Stimulated activated CD4-positive, alpha-beta T cell treated with anti-CD3 and anti-CD28 coated beads, Interleukin-2, amount 100 ng/mL, for 24 hours (primary cell): ENCODE measurements at regions not wholly inside any gene's neighbourhood (a gene's known extent, or its start where the extent isn't known, plus 50 kb on each side); places are given as distances from the start of the nearest gene placed in this dataset.

Experiments used
- DNase-seq, 2 donors: peaks; one replicate each; pipeline ENCODE4 v3.0.0-alpha.2; 2020

DNA sequence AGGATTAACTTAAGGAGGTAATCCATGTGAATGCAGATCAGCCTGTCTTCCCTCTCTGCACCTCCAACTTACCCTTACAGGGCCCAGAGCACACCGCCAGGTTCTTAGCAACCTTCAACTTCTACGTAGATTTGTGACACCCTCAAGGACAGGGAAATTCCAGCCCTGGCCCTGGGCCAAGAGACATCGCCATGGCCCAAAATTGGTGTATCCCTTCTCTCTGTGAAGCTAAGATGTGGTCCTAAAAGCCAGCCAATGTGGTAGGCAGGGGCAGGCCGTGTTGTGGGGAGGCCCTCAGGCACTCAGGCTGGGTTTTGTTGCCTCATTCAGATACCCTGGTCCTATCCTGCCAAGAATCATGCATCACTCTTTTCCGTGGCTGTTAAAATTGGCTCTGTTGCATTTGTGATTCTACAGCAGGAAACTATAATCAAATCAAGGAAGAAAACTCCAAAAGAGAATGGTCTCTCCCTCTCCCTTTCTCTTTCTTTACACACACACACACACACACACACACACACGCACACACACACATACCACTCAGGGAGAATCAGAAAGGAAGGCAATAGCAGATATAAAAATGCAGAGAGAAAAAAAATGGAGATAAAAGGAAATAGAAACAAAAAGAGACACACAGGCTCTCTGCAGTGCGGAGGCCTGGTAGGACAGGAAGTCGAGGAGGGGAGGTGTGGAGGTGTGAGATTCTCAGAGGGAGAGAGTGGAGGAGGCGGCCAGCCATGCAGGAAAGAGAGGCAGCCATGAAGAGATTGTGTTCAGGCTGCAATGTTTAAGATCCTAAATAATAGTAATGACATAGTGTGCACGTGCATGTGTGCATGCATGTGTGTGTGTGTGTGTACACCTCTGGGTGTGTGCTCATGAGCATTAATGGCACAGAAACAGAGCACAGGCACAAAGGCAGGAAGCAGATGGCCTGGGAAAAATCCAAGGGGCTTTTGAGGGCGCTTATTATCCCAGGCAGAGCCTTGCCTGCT is 201.8 kb upstream of the LRFN2 start:
- peak; percentile 30 to 34 for DNase-seq

DNA sequence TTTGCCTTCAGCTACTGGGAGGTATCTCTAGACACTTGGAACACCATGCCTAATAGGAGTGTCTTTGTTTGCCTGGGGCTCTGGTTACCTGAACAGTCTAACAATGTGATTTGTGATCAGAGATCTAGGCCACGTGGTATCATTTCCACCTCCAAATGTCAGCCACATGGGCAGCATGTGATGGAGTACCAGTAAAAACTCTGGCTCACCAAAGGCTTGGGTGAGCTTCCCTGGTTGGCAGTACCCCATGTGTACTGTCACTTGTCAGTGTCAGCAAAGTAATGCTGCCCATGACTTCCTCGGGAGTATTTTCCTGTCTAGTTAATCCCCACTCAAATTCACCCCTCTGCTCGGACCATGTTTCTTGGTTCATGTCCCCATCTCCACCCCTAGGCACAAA is 195.2 kb upstream of the LRFN2 start:
- DNase-seq: no peak

DNA sequence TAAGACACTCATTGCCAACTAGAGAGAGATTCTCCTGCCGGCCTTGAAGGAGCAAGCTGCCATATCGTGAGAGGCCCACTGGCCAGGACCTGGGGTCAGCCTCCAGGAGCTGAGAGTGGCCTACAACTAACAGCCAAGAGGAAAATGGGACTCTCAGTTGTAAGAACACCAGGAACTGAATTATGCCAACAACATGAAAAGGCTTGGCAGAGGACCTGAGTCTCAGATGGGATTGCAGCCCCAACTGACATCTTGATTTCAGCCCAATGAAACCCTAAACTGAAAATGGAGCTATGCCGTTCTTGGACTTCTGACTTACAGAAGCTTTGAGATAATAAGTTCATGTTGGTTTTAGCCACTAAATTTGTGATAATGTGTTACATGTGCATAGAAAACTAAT is 193.5 kb upstream of the LRFN2 start:
- no peak for DNase-seq

DNA sequence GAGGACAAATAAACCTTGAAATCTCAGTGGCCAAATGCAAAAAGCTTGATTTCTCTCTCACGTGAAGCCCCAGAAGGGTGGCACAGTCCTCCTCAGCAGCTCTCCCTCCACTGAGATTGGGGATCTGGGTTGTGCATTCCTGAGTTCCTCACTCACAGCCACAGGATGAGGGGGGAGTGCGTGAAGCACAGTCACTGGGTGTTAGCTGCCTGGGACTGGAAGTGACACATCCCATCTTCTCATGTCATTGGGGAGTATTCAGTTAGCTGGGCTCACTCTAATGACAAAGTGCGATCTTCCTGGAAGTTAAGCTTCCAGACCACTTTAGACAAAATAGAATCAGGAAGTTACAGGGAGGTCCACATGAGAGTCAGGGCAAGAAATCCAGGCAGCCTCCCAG is 192.2 kb upstream of the LRFN2 start:
- DNase-seq: no peak

DNA sequence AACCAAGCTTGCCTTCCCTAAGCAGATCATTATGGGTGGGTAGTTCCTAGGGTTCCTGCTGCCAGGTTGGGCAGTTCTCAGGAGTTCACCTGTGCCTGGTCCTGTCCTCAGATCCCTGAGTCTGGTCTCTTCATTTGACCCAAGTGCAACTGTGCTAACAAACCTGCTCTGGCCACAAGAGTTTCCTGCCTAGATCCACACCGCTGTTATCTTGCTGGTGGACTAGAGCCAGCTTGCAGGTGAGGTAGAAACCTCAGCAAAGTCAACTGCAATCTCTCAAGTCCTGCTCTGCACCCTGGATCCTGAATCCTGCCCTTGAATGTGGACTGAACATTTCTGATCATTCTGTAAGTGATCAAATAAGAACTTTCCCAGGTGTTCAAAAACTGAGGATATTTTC is 191.8 kb upstream of the LRFN2 start:
- no peak for DNase-seq

DNA sequence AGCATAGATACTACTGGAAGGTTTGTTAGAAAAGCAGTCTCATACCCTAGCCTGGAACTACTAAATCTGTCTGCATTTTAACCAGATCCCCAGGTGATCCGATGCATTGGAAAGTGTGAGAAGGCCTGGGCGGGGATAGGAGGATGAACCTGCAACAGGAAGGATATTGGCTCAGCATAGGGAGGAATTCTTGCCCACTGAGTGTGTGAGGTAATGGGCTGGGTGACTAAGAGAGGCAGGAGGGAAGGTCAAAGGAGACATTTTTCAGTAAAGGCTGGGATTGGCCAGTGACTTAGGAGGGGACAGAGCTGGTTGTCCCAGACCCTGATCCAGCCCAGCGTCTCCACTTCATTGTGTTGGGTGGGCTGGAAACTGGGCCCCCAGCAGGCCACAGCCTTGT is 191.0 kb upstream of the LRFN2 start:
- no peak for DNase-seq

DNA sequence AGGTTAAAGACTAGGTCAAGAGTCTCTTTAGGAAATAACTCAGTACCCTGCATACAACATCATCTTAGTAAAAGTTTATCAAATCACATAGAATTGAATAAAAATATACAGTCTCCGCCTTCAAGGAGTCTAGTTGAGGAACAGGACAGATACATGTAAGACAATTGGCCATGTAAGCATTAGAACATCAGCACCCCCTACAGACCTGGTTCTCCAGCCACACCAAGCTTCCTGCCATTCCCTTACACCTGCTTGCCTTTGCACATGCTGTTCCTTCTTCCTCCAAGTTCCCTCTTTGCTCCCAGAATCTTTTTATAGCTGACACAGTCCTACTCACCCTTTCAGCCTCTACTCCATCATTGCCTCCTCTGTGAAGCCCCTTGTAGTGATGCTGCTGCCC is 187.8 kb upstream of the LRFN2 start:
- DNase-seq: no peak

DNA sequence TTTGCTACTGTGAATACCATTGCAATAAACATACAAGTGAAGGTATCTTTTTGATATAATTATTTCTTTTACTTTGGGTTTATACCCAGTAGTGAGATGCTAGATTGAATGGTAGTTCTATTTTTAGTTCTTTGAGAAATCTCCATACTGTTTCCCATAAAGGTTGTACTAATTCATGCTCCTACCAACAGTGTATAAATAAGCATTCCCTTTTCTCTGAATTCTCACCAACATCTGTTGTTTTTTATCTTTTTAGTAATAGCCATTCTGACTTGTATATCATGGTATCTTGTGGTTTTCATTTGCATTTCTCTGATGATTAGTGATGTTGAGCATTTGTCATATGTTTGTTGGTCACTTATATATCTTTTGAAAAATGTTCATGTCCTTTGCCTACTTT is 183.6 kb upstream of the LRFN2 start:
- DNase-seq: no peak

DNA sequence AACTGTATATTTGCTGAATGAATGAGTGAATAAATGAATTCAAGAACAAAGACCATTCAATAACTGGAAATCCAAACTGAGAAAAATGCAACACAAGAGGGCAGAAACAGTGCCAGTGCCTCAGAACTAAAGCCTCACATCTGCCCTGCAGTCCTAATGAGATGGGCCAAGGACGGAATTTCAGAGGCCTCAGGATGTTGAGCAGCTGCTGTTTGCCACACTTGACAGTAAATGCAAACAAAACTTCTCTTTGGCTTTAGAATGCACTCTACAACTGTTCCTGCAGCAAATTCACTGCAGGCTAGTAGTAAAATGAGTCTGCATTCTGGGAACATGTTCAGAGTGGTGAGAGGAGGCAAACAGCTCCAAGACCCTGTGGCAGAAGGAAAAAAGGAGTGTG is 177.6 kb upstream of the LRFN2 start:
- no peak for DNase-seq

DNA sequence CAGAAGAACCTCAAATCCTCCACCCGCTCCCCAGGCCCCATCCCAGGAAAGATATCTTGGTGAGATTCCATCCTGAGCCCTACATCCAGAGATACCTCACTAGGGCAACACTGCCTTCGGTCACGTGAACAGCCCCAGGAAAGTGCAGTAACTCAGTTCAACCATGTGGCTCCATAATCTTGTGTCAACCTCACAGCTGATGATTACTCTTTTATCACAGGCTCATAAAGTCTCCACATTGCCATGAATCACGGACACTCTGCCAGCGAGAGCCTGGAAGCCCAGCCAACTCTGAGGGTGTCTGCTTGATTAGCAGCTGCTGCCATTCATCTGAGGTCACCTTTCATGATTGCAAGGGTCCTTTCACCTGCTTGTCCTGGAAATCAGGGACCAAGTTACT is 175.8 kb upstream of the LRFN2 start:
- DNase-seq: no peak

DNA sequence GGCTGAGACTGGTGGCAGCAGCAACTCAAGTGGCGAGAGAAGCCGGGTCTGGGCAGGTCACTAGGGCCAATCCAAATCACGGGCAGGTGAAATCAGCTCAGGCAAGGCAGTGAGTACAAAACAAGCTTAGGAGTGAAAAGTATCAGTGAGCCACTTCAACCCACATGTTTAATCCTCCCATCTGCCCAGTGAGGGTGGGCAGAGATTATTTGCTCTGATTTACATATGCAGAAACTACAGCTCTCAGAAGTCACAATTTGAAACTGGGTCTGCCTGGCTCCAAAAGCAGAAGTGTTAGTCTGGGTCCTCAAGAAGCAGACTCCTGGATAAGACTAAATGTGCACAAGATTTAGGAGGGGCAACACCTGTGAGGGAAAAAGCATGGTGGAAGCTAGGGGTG is 173.7 kb upstream of the LRFN2 start:
- DNase-seq: no peak

DNA sequence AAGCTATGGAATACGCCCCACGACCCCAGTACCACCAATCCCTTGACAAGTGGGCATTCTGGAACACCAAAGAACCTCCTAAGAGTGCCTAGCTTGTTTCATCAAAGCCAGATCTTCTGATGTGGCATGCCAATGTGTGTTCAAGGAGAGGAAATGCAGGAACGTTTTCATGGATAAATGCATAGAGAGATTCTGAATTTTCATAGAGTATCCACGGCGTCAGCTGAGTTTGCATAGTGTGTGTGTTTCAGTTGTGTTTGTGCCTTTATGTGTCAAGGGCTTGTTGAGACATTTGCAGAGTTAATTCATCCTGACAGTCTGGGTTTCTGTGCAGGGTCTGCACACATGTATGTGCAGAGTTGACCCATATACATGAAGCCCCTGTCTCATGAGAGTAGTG is 172.7 kb upstream of the LRFN2 start:
- DNase-seq: no peak

DNA sequence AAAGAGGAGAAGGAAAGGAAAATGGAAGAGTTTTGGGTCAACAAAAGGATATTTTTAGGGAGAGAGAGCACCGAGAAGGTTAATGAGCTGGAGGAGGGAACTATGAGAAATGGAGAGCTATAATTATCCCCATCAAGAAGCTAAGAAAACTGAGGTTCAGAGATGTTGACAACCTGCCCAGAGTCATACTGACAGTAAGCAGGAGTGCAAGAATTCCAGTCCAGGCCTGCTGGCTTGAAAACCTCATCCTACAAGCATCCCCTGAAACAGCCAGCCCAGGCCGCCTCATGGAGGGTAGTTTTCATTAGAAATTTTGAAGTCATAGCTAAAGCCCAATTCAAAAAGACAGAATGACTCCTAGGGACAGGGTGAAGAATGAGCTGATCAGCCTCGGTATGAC is 172.1 kb upstream of the LRFN2 start:
- DNase-seq: no peak

DNA sequence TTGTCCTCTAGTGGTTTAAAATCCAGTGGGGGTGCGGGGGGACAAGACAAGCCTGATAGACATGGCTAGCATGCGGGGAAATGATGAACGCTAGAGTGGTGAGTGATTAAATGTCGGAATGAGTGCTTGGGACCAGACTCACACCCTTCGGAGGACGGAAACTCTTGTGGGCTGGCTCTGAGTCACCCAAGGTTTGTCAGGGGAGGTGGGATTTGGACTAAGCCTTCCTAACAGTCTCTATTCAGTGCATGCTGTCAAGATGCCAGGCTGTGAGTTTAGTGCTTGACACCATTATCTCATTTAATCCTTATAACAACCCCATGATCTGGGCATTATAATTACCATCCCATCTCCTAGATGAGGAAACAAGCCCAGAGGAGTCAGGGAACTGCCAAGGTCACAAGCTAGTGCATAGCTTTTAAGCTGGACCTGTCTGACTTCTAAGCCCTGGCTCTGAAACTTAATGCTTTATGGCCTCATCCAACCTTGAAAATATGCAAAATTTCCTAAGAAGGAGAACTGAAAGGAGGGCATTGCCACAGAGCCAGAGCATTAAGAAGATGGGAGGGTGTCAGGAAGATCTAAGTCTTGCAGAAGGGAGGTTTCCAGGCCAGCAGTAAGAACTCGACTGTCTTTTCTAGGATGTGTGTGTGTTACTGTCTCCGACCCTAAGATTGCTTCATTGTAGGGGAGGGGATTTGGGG is 168.7 kb upstream of the LRFN2 start:
- no peak for DNase-seq

DNA sequence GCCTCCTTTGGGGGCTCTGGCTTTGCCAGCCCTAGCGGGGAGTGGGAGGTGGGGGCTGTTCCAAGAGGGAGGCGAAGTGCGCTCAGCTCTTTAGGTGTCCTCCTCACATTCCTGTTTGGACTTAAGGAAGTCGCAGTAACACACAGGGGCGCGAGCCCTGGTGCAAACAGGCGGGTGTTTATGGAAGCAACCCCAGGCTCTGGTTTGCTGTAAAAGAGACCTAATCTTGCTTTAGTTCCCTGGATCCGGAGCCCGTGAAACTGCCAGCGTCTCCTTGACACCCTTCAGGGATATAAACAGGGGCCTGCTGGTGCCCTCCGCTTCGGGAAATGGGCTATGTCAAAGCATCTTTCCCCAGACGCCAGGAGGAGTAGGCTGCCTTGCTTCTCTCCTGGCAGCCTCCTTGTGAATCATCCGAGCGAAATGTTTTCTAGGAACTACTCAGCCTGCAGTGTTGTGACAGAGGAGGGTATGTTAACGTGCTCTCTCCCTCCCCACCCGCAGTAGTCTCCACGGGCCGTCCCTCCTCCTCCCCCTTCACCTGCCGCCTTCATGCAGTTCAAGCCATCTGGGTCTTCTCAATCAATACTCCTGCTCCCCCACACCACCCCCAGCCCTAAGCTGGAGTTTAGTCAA is 168.0 kb upstream of the LRFN2 start:
- no peak for DNase-seq

DNA sequence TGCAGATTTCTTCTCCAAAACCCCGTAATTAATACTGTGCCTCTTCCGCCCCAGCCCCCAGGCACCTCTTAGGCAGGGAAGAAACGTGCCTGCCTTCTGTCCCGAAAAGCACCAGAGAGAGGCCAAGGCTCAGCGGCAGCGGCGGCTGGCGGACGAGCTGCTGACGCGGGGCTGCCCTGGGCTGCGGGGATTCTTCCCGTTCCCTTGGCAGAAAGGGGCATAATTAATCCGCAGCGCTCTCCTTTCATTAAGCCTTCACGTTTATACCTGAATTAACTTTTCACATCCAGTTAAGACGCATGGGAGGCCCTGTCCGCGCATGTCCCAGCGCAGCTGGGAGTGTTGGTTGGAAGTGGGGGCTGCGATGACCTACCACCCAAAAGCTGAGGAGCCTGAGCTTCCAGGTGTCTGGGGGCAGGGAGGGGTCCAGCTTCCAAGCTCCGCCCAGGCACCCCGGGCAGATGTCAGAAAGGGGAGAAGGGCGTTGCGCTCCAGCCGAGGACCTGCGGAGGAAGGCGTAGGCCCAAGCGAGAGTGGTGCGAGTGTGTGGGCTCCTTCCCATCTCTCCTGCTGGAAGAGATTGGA is 167.4 kb upstream of the LRFN2 start:
- no peak for DNase-seq

DNA sequence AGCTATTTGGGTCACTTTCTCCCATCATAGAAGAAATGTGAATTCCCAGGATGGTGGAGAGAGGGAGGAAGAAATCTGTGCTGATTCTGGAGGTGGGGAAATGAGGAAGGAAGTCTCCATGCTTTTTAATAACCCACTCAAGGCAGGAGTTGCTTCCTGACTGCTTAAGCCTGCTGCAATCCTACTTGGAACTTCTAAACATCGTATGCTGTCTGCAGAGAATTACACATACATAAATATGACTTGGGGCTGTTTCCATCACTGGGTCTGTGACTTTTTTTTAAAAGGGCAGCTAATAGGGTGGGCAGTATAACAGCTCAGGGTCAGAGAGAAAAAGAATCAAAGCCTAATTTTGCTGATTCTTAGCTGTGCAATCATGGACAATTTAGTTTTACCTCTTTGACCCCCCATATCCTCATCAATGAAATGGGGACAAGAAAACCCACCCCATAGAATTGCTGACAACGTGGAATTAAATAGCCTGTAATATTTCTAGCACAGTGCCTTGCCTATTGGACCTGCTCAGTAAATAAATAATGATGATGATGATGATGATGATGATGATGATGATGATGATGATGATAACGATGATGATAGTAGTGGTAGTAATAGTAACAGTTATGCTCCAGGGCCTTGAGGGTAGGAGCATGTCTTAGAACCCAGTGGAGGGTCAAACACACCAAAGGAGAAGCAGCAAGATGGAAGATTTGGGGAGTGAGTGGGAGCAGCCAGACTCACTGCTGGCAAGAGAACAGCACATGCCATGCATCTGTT is 166.7 kb upstream of the LRFN2 start:
- no peak for DNase-seq

DNA sequence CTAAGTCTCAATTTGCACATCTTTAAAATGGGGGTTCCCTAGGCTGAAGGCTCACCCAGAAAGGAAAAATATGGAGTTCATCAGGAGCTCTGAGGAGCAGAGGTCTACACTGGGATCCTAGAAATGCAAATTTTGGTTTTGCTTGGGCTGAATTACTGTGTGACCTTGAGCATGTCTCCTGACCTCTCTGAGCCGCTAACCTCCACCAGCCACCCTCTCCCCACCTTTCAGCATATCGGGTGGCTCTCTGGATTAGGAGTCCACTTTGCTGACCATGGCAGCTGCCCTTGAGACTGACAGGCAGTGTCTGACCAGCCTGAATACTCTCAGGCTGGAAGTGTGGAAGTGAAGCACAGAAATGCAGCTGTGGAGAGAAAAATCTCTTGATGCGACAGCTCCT is 165.9 kb upstream of the LRFN2 start:
- DNase-seq: no peak

DNA sequence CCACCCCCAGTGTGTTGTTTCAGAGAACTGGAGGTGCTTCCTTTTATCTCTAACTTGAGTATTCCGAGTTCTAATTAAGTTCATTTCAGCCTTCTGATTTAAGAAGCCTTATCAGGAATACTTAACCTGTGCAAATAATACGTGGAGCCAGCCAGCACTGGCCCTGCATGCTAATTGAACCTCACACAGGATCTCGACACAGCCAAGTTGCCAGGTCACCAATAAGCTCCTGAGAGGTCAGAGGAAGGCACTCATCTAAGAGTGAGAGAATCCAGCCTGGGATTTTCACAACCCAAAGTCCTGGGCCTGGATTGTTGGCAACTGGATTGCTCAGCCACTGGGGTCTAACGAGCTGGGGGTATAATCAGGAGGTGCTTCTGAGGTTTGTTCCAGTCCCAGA is 157.7 kb upstream of the LRFN2 start:
- DNase-seq: no peak

DNA sequence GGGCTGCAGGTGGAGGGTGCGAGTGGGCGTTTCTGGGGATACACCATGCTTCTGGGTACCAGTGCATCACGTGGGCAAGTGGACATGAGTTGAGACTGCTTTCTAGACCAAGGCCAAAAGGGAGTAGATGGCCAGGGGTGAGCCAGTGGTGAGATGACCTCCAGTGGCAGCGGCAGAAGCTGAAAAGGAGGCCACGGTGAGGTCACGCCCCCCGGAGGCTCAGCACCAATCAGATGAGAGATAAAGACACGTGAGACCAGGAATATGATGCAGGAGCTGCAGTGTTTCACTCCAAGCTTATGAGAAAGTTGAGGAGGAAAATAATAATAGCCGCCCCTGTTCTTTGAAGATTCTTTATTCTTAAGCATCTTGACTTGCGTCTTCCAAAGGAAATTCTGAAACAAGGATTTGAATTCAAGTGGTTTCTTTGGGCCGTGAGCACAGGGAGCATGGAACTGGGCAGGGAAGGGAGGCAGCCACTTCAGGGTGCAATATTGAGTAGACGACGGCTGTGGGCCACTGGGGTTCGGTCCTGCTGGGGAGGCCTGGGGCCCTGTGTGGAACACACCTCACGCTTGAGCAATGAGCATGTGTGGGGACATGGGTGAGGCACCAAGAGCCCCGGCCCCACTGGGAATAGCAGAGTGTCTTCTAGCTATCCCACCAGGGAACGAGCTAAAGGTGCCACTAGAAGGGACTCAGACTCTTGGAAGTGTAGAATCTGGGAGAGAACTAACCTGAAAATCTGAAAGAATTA is 156.7 kb upstream of the LRFN2 start:
- no peak for DNase-seq

DNA sequence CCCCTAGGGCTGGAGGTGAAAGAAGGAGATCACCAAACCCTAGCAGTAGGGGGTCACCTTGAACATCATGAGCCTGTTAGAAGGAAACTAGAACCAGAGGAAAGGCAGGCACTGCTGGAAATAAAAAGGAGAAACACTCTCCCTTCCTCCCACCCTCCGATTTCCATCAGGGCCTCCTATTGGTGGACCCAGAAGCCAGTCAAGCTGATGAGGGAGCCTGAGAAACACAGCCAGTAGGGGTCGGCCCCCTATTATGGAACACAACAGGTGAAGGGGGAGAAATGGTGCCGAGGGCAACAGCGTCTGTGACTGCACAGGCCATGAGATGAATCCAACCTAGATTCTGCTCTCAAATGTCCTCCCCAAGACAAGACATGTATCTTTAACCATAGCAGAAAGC is 156.1 kb upstream of the LRFN2 start:
- no peak for DNase-seq

DNA sequence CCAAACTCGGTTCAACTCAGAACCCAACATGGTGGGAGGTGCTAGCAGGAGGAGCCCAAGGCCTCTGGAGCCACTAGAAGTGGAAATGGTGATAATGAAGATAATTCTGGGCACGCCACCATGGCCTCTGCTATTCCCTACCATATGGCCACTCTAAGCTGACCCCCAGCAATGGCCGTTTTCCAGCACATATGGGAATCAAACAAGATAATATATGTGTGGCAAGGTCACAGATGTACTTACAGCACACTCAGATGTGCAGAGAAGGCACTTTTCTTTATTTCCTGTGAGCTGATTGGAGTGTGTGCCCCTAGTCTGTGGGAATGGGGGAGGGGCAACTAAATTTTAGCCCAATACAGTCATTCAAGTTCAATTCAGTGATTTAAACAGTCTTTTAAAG is 153.4 kb upstream of the LRFN2 start:
- no peak for DNase-seq
